Neural progenitor cell (in vitro differentiated cells): ENCODE measurements at regions not wholly inside any gene's neighbourhood (a gene's known extent, or its start where the extent isn't known, plus 50 kb on each side); places are given as distances from the start of the nearest gene placed in this dataset.

Source experiments
- EZH2 ChIP-seq: fragments of 200-600 bp; sonication (generic); IDR thresholded peaks from 2 replicates; pipeline ENCODE4 v1.6.1; 2017; ENCODE audit warnings: antibody characterized with exemption, mild to moderate bottlenecking, moderate library complexity
- TF ChIP-seq, protein P1 (sequence below): fragments of 200-600 bp; sonication (generic); IDR thresholded peaks from 2 replicates; pipeline ENCODE4 v1.5.1; 2017; ENCODE audit warnings: antibody characterized with exemption, mild to moderate bottlenecking

DNA sequence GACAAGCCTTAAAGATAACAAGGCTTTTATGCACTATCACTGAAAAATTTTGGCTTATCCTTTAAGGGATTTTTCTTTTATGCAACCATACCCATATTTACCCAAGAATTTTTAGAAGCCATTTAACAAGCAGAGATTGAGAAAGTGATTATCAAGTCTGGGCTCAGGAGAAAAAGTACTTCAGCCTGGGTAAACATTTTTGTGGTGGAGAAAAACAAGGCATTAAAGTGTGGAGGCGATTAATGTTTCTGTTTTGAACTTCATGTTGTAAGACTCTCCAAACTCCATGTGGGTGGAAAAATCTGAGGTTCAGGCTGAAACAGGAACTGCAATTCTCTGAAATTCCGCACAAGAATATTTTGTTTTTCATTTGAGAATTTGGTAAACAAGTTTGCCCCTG, 260.4 kb upstream of the KCNMB2 start:
- TF ChIP-seq, protein P1, sequence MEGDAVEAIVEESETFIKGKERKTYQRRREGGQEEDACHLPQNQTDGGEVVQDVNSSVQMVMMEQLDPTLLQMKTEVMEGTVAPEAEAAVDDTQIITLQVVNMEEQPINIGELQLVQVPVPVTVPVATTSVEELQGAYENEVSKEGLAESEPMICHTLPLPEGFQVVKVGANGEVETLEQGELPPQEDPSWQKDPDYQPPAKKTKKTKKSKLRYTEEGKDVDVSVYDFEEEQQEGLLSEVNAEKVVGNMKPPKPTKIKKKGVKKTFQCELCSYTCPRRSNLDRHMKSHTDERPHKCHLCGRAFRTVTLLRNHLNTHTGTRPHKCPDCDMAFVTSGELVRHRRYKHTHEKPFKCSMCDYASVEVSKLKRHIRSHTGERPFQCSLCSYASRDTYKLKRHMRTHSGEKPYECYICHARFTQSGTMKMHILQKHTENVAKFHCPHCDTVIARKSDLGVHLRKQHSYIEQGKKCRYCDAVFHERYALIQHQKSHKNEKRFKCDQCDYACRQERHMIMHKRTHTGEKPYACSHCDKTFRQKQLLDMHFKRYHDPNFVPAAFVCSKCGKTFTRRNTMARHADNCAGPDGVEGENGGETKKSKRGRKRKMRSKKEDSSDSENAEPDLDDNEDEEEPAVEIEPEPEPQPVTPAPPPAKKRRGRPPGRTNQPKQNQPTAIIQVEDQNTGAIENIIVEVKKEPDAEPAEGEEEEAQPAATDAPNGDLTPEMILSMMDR = no peak
- TF ChIP-seq EZH2 = no peak
